CD4-positive, alpha-beta T cell treated with Interleukin-17A for 4 hours (primary cell): ENCODE measurements at regions not wholly inside any gene's neighbourhood (a gene's known extent, or its start where the extent isn't known, plus 50 kb on each side); places are given as distances from the start of the nearest gene placed in this dataset.

Experiments used
- DNase-seq: peaks from one replicate; pipeline ENCODE4 v3.0.0-alpha.2; 2020; ENCODE audit warnings: mixed read lengths

DNA sequence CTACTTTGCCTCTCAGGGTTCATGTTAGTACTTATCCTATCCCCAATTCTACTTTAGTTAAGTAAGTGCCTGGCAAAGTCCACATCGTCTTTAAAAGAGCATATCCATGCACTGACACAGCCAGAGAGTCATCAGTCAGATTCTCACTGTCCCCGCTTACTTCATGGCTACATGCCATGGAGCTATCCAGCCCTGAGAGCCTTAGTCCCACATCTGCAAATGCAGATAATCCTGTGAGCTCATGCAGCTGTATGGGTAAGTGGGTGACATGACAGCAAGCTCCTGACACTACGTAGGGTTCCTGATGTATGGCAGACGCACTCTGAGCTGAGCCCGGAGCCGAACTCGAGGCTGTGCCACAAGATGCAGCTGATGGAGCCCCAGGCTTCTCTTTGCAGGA is 661.5 kb downstream of the LIG4 start:
- no peak for DNase-seq

- no peak for DNase-seq
Observed at GRCh38 chr13:107551521-107551920, 663.8 kb downstream of the LIG4 start.

- no peak for DNase-seq
Observed at GRCh38 chr13:107548338-107548737, 667.0 kb downstream of the LIG4 start.

GRCh38 chr13:107545946-107546502 is 669.3 kb downstream of the LIG4 start:
- DNase-seq, result no peak

DNA sequence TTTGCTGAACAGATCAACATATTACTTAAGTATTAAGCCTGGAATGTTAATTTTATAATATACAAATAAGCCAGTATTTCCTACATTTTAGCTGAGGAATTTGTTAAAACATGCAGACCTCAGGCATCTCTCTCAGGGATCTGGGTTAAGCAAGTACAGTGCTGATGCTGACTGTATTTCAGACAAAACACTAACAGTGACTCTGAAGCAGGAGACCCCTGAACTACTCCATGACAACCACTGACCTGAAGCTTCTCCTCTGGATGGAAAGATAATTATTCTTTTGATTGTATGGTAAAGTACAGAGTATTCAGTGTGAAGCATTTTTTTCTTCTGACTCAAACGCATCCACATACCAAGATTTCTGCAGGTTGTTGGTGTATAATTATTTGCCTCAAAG is 680.8 kb downstream of the LIG4 start:
- DNase-seq, result no peak

DNA sequence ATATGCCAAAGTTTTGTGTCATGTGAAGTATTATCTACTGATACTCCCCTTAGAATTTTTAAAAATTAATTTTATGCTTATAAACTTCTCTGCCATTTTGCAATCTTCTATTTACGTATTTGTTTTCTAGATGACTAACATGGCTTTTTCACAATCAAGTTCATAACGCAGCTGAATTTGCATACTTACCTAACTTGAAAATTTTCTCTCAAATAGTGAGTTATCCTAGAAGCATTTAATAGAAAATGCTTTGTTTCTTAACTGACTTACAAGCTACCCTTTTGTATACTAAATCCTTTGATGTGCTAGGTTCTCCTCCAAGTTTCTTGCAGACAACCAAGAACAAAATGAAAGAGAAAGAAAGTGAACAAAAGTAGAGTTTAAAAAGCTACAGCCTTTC is 683.5 kb downstream of the LIG4 start:
- DNase-seq, result no peak

DNA sequence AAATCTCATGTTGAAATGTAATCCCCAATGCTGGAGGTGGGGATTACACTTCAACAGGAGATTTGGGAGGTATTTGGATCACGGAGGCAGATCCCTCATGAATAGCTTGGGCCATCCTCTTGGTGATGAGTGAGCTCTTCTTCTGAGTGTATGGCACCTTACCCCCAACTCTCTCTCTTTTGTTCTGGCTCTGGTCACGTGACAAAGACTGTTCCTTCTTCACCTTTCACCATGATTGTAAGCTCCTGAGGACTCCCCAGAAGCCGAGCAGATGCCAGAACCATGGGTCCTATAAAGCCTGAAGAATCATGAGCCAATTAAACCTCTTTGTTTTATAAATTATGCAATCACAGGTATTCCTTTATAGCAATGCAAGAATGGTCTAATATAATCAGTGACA is 684.2 kb downstream of the LIG4 start:
- DNase-seq, result no peak

DNA sequence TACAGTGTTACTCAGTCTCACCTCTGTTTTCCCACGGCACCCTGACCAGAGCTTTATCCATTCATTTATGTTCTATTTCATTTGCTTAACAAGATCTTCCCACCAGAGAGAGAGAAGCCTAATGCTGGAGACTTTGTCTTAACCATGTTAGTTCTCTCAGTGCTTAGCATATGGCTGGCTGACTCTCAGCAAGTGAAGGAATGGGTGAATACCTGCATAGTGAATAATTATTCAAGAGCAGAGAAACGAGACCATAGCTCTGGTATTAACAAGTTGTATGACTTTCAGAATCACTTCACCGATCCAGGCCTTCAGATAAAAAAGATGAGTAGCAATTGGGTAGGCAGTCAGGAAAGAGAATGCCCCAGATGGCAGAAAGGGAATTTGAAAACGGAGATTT is 686.3 kb downstream of the LIG4 start:
- no peak for DNase-seq

GRCh38 chr13:107518780-107519179 is 696.6 kb downstream of the LIG4 start:
- DNase-seq, result no peak

GRCh38 chr13:107518292-107518691 is 697.0 kb downstream of the LIG4 start:
- DNase-seq, result no peak

GRCh38 chr13:107516517-107516916 is 698.8 kb downstream of the LIG4 start:
- no peak for DNase-seq

DNA sequence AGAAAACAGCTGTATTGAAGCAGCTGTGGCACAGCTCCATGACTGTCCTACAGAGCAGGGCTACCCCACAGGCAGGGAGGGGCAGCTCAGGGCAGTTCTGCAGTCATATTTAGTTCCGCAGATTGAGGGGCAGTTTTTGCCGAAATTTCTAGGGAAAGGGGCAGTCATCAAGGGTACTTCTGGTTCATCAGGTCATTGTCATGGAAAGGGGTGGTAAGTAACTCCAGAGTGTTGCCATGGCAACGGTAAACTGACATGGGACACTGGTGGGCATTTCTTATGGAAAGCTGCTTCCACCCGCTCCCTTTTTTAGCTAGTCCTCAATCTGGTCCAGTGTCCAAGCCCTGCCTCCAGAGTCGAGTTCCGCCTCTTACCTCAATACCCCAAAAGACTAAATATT is 702.8 kb downstream of the LIG4 start:
- DNase-seq, result no peak

- DNase-seq, result no peak
Observed at GRCh38 chr13:107497661-107498060, 717.7 kb downstream of the LIG4 start.

- no peak for DNase-seq
Observed at GRCh38 chr13:107493266-107493665, 722.1 kb downstream of the LIG4 start.

DNA sequence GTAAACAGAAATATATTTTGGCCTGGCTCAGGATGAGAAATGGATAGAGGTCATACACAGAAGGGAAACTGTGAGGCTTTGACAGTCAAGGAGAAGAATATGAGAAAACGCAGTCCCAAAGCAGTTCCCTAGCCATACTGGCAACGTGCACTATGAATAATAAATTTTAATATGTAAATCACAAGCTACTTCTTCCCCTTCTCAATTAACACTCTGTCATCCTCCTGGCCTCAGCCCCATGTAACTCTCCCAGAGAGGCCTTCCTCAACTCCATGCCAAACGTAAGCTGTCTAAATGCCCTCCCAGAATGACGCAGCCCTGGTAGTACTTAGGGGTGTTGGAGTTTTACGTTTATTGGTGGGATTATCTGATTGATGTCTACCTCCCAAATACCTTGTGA is 732.6 kb downstream of the LIG4 start:
- DNase-seq, result no peak

DNA sequence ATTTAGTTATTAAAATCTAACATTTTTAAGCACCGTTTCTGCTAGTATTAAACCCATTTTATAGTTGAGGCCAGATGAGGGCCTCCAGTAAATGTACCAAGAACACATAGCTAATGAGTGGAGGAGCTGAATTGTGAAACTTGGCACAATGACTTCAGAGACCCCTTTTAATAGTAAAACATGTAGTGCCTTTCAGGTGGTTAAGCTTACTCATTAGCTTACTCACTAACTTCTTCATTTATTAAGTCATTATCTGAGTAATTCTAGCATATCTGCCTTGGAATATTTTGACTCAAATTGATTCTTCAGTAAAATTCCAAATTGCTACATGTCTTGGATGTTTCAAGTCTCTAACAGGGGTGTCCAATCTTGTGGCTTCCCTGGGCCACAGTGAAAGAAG is 735.2 kb downstream of the LIG4 start:
- DNase-seq, result no peak

DNA sequence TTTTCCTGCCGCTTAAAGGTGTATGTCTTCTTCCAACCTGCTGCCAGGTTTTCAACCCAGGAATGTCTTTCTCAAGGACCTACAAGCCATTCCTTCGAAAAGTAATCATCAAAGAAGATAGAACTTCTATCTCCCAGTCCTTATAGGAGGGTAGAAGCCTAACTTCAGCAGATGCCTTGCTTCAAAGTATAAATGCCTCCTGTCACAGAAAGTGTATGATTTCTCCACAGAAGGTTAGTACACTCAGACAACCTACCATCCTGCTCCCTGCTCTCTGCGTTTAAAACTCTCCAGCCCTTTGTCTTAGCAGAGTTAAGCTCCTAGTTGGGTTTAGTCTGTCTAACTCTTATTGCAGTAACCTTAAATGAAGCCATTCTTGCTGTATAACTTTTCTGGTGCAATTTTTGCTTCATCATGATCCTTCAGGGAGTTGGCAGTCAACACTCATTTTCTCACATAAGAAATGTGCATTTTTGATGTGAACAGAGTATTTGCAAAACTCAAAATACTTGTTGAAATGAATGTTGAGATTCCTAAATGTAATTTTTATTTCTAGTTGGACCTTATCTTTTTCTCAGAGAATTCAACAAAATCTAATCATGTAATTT is 737.5 kb downstream of the LIG4 start:
- DNase-seq, result no peak

DNA sequence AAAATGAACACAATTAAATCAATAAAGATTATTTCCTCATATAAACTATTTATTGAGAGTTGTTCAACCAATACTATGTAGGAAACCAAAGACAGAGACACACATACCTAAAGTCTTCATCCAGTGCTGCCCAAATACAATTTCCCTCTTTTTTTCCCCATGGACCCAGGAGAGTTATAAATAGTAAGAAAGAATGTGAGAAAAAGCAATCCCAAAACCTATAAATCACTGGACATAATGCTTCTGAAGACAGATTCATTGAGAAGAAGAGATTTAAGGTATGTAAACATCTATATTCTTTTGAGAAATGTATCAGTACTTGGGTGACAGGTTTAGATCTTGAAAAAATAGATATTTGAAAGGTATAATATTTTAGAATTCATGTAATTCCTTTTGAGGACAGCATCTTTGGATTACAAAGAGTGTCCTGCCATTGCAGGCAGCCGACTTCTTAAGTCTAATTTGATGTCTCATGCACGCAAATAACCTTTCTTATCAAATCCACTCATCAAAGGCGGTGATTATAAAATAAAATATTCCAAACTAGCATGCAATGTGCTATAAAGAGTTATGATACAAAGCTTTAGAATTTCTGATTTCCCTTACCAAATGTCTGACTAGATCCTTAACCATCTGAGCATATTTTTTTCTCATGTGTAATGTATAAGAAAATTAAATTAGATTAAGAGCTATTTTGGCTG is 739.4 kb downstream of the LIG4 start:
- no peak for DNase-seq

DNA sequence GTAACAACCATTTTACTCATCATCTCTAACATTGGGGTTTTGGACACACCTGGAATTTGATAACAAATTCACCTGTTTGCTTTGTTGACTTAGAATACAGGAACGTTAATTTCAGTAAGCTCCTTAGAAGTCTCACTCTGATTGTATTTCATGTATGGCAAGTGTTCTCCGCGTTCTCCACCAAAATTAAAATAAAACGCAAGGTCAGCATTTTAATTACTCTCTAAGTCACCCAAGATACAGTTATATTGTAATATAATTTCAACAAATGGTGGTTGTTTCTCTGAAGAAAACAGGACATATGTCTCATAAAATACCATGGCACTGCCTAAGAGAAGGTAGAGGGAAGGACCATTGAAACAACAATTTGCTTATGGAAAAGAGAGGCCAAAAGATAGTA is 742.1 kb downstream of the LIG4 start:
- DNase-seq, result no peak

DNA sequence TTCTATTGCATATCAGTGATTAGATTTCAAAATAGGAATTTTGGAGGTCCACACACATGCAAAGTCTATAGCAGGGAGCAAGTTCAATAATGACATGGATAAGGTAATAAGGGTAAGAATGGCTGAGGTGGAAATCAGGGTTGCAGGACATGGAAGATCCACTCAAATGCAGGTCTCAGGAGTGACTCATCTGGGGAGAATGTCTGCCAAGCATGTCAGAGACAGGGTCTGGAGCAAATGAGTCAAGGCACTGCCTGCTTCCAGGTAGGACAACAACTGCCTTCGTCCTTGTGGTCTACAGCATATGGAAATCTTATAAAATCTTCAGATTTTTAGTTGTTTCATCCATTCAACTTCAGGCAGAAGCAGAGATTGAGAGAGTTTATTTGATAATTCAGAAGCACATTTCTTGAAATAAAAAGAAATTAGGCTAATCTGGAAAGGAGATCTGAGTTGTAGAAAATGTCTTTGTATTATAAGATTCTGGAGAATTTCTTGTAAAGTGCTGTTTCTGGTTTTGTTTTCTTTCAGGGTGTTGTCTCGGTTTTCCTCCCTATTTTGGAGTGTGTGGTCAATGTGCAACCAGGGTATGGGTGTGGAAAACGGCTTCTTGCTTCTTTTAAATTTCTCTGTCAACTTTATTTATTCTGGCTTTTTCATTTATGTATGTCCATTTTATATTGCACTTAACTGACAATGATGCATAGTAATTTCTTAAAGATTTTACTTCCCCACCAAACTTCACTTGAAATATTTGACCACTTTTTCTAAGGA is 748.8 kb downstream of the LIG4 start:
- DNase-seq, result no peak

DNA sequence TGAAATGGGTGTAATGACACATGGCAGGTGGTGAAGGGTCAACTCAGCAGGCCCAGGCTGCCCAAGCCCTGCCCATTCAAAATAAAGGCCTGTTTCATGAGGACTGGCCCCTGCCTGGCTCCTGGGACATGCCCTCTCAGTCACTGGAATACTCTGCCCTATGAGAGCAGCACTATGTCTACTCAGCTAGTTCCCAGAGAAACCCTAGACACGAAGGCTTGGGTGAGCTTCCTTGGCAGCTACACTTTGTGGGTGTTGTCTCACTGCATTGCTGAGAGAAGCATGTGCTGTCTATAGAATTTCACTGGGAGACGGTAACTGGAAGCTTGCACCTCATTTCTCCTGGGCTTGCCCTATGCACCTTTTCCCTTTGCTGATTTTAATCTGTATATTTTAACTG is 752.8 kb downstream of the LIG4 start:
- no peak for DNase-seq

DNA sequence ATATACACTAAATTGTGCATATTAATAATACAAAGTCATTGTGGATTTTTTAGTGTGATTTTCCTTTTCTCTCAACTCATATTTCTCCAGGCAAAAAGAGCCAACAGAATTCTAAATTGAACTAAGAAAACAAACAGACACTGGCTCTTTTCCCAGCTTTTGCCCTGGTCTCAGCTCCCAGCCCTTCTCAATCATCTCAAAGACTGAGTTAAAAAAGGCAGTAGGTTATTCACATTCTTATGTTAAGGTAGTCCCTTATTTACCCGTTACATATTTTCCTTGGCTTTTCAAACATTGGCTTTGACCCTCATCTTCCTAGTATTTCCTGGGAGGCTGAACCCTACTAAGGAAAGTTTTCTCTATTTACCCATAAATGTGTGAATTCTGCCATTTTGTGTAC is 753.6 kb downstream of the LIG4 start:
- DNase-seq, result no peak

GRCh38 chr13:107459430-107459829 is 755.9 kb downstream of the LIG4 start:
- DNase-seq, result no peak

DNA sequence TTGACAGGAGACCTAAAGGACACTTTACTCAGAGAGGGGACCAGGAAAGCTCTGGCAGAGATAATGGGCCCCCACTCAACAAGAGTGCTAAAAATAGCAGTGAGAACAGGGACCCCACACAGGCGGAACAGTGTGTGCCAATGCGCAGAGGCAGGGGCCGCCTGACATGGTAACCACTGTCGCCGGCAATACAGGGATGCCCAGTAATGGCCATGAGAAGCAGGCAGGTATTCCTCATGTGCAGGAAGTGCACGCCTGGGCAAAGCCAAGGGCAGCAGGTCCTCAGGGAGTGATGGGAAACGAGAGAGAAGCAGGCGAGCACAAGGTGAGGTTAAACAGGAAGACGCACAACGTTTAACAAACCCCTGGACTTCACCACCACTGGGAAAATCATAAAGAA is 757.1 kb downstream of the LIG4 start:
- no peak for DNase-seq
